HCT116 (cell line): ENCODE measurements at regions not wholly inside any gene's neighbourhood (a gene's known extent, or its start where the extent isn't known, plus 50 kb on each side); places are given as distances from the start of the nearest gene placed in this dataset.

Source experiments
- ATAC-seq: fragments of 200-7000 bp; cut with Tn5 transposase; 2 replicates; pipeline ENCODE4 v1.9.1; 2020; ENCODE audit warnings: mild to moderate bottlenecking, moderate library complexity
- BruUV-seq: library from RNA; stranded (reverse); fragments of 400-500 nt; replicated peaks from 2 replicates; lab custom pipeline; 2021; lab: Mats Ljungman, UMichigan
- CTCF ChIA-PET: fragments of 300-600 bp; sonication (Branson Sonifier 250); formaldehyde crosslinking; loops from one replicate; lab custom pipeline; 2021; ENCODE audit warnings: antibody characterized with exemption; lab: Charles Lee
- POLR2A ChIA-PET: fragments of 300-600, 350-600 bp; sonication (Branson Sonifier 250); formaldehyde crosslinking; loops from one replicate; lab custom pipeline; 2021; ENCODE audit warnings: antibody characterized with exemption; lab: Charles Lee
- RAD21 ChIA-PET, 2 experiments: fragments of 300-600 bp; sonication (Branson Sonifier 250); formaldehyde crosslinking; loops; one replicate each; lab custom pipeline; 2023; ENCODE audit warnings: low total read pairs in 2 of 2; ENCODE audit not compliant: uncharacterized antibody in 2 of 2, unreplicated experiment in 2 of 2, low non-redundant PET in 1 of 2; lab: Charles Lee
- DNase-seq: peaks from one replicate; pipeline ENCODE4 v3.0.0-alpha.2; 2010; ENCODE audit warnings: low read depth, low spot score
- H2AFZ ChIP-seq: fragments of 200-600 bp; shearing (Covaris generic), sonication (generic); 2 replicates; pipeline ENCODE4 v1.6.1; 2017; ENCODE audit warnings: low read depth, mixed run types, mixed read lengths, antibody characterized with exemption, low read length; ENCODE audit not compliant: poor library complexity, severe bottlenecking
- H3K27ac ChIP-seq: 2 replicates; pipeline ENCODE4 v1.5.1; 2012; ENCODE audit warnings: low read depth, low read length
- H3K27me3 ChIP-seq: fragments of 200-600 bp; sonication (generic); 2 replicates; pipeline ENCODE4 v1.6.1; 2016; ENCODE audit warnings: mixed run types, low read length, mixed read lengths; ENCODE audit not compliant: insufficient read depth
- H3K36me3 ChIP-seq, 2 experiments: fragments of 200-500 bp in 1 of 2; fragments of 200-600 bp in 1 of 2; sonication (Bioruptor generic) in 1 of 2; sonication (generic) in 1 of 2; 2 replicates each; pipeline versions ENCODE4 v1.5.1 to v1.6.1; 2014 to 2016; ENCODE audit warnings: low read length in 2 of 2, inconsistent platforms in 1 of 2, mixed read lengths in 1 of 2, mixed run types in 1 of 2; ENCODE audit not compliant: insufficient read depth in 2 of 2, control insufficient read depth in 1 of 2
- H3K4me1 ChIP-seq, 2 experiments: fragments of 200-600 bp in 1 of 2; sonication (generic) in 1 of 2; 2 replicates each; pipeline versions ENCODE4 v1.5.1 to v1.6.1; 2012 to 2017; ENCODE audit warnings: low read length in 2 of 2, inconsistent platforms in 1 of 2, mild to moderate bottlenecking in 1 of 2, mixed read lengths in 1 of 2, mixed run types in 1 of 2, moderate library complexity in 1 of 2; ENCODE audit not compliant: insufficient read depth in 2 of 2, control insufficient read depth in 1 of 2
- H3K4me2 ChIP-seq: fragments of 200-600 bp; sonication (generic); 2 replicates; pipeline ENCODE4 v1.6.1; 2017; ENCODE audit warnings: mixed run types, low read length, mixed read lengths
- H3K4me3 ChIP-seq, 2 experiments: fragments of 200-600 bp in 1 of 2; sonication (generic) in 1 of 2; replicated peaks in 1 of 2; 2 replicates each; pipeline ENCODE4 v1.5.1; 2011 to 2016; ENCODE audit warnings: low read length in 2 of 2, control low read depth in 1 of 2, low read depth in 1 of 2, mild to moderate bottlenecking in 1 of 2, mixed read lengths in 1 of 2, mixed run types in 1 of 2
- H3K79me2 ChIP-seq: fragments of 200-600 bp; sonication (generic); 2 replicates; pipeline ENCODE4 v1.6.1; 2017; ENCODE audit warnings: mild to moderate bottlenecking, mixed run types, low read length, moderate library complexity, mixed read lengths; ENCODE audit not compliant: insufficient read depth
- H3K9ac ChIP-seq: fragments of 200-600 bp; sonication (generic); 2 replicates; pipeline ENCODE4 v1.6.1; 2016; ENCODE audit warnings: low read length, mixed read lengths
- H3K9me2 ChIP-seq: fragments of 200-600 bp; sonication (generic), shearing (Covaris generic); 2 replicates; pipeline ENCODE4 v1.6.1; 2017; ENCODE audit warnings: mixed run types, mild to moderate bottlenecking, moderate library complexity; ENCODE audit not compliant: insufficient read depth
- H3K9me3 ChIP-seq, 2 experiments: fragments of 200-500 bp in 1 of 2; fragments of 200-600 bp in 1 of 2; sonication (Bioruptor generic) in 1 of 2; sonication (generic) in 1 of 2; 2 replicates each; pipeline ENCODE4 v1.6.1; 2014 to 2017; ENCODE audit warnings: low read length in 2 of 2, mixed read lengths in 2 of 2, inconsistent platforms in 1 of 2, low read depth in 1 of 2, mild to moderate bottlenecking in 1 of 2, mixed run types in 1 of 2, moderate library complexity in 1 of 2; ENCODE audit not compliant: control insufficient read depth in 1 of 2, insufficient read depth in 1 of 2
- H4K20me1 ChIP-seq: fragments of 200-600 bp; sonication (generic), shearing (Covaris generic); 2 replicates; pipeline ENCODE4 v1.6.1; 2017; ENCODE audit warnings: mixed run types, mild to moderate bottlenecking, moderate library complexity; ENCODE audit not compliant: insufficient read depth
- CEBPB ChIP-seq: IDR thresholded peaks from 2 replicates; pipeline ENCODE4 v1.6.1; 2012; ENCODE audit warnings: low read depth
- EGR1 ChIP-seq: IDR thresholded peaks from 2 replicates; pipeline ENCODE4 v1.6.1; 2012; ENCODE audit warnings: low read depth
- ELF1 ChIP-seq: IDR thresholded peaks from 2 replicates; pipeline ENCODE4 v1.6.1; 2012; ENCODE audit warnings: low read depth, borderline replicate concordance
- EZH2 ChIP-seq: fragments of 200-600 bp; sonication (generic); IDR thresholded peaks from 2 replicates; pipeline ENCODE4 v1.6.1; 2017; ENCODE audit warnings: antibody characterized with exemption, mixed run types
- EZH2phosphoT487 ChIP-seq: fragments of 200-600 bp; IDR thresholded peaks from 2 replicates; pipeline ENCODE4 v1.6.1; 2018; ENCODE audit warnings: antibody characterized with exemption, borderline replicate concordance
- FOSL1 ChIP-seq: IDR thresholded peaks from 2 replicates; pipeline ENCODE4 v1.6.1; 2012; ENCODE audit warnings: low read depth
- JUND ChIP-seq: IDR thresholded peaks from 2 replicates; pipeline ENCODE4 v1.6.1; 2012
- RAD21 ChIP-seq: IDR thresholded peaks from 2 replicates; pipeline ENCODE4 v1.6.1; 2012; ENCODE audit warnings: low read depth, mild to moderate bottlenecking
- SIN3A ChIP-seq: IDR thresholded peaks from 2 replicates; pipeline ENCODE4 v1.6.1; 2012; ENCODE audit warnings: low read depth
- SP1 ChIP-seq: IDR thresholded peaks from 2 replicates; pipeline ENCODE4 v1.6.1; 2012; ENCODE audit warnings: low read depth
- SRF ChIP-seq: IDR thresholded peaks from 2 replicates; pipeline ENCODE4 v1.6.1; 2012; ENCODE audit warnings: low read depth
- TCF7L2 ChIP-seq: IDR thresholded peaks from 2 replicates; pipeline ENCODE4 v1.7.0; 2011; ENCODE audit warnings: borderline replicate concordance, inconsistent platforms; ENCODE audit not compliant: insufficient read depth, insufficient read length; ENCODE audit errors: extremely low read depth
- YY1 ChIP-seq: IDR thresholded peaks from 2 replicates; pipeline ENCODE4 v1.6.1; 2011; ENCODE audit warnings: low read length, low read depth, moderate library complexity, mild to moderate bottlenecking; ENCODE audit not compliant: insufficient replicate concordance; ENCODE audit errors: extremely low read depth
- ZNF274 ChIP-seq: fragments of 200-500 bp; sonication (Bioruptor generic); IDR thresholded peaks from 2 replicates; pipeline ENCODE4 v1.6.1; 2014; ENCODE audit warnings: mild to moderate bottlenecking, low read depth, low read length, inconsistent platforms
- intact Hi-C: fragments of 100-400 bp; cut with micrococcal nuclease; formaldehyde crosslinking; loops from 2 replicates; pipeline ENCODE4 v1.10.0; 2022
- TF ChIP-seq, protein P1 (sequence below): IDR thresholded peaks from 2 replicates; pipeline ENCODE4 v1.6.1; 2011; ENCODE audit warnings: mild to moderate bottlenecking, low read length, moderate library complexity; ENCODE audit not compliant: insufficient replicate concordance; ENCODE audit errors: extremely low read depth
- TF ChIP-seq, protein P2 (sequence below): IDR thresholded peaks from 2 replicates; pipeline ENCODE4 v1.6.1; 2012
- TF ChIP-seq, protein P3 (sequence below): IDR thresholded peaks from 2 replicates; pipeline ENCODE4 v1.6.1; 2012; ENCODE audit warnings: low read depth

DNA sequence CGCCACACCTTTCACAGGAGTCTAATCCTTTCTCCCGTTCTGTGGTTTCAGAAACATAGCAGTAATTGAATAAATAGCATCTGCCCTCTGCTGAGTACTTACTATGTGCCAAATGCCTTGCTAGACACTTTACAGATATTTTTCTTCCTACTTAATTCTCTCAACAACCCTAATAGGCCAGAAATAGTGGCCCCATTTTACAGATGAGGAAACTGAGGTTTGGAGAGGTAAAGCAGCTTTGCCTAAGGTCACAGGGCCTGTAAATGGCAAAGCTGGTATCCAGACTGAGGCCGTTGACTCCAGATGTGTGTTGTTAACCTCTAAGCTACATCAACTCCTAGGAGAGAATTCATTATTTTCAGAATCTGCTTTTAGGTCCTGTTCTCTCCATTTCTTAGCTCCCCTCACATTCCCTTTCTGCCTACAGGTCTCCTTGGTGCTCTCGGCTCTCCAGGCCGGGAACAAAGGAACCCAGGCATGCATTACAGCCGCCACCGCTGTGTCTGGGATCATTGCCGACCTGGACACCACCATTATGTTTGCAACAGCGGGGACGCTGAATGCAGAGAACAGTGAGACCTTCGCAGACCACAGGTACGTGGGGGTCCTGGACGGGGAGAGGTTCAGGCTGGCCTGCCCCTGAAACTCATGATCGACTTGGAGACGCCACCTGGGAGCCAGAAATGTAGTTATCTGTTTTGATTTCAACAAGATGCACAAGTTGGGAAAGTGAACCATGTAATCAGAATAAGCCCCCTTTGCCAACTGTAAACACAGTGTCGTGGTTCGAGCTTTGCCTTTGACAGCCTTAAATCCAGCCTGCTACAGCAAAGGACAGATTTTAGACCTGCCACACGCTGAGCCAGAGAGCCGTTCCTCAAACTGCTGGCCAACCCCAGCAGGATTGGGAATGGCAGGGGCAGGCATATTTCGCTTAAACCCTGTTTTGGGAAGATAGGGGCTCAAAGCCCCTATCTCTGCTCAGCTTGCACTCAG, 246.5 kb upstream of the TPM1 start (continued):
- no peak for TF ChIP-seq JUND
- no peak for TF ChIP-seq EGR1
- TF ChIP-seq TCF7L2: no peak
- TF ChIP-seq SP1: no peak

DNA sequence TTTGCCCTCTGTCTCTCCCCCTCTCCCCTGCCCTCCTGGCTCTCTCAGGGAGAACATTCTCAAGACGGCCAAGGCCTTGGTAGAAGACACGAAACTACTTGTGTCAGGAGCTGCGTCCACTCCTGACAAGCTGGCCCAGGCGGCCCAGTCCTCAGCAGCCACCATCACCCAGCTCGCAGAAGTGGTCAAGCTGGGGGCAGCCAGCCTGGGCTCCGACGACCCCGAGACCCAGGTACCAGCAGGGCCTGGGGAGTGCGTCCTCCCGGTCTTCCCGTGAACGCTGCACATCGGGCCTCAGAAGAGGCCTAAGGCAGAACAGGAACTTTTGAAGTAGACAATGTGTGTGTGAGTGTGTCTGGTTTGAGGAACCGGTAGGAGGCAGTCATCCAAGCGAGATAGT, 245.4 kb upstream of the TPM1 start:
- POLR2A ChIA-PET: no interaction called here
- intact Hi-C loops: no loop called here
- RAD21 ChIA-PET: no interaction called here

More for the DNA sequence above, 245.4 kb upstream of the TPM1 start:
- no peak overlapping the region for H3K27ac ChIP-seq
- no peak for TF ChIP-seq SP1
- no peak for TF ChIP-seq EGR1
- TF ChIP-seq SRF: no peak
- TF ChIP-seq EZH2phosphoT487: no peak
- no peak for TF ChIP-seq TCF7L2
- TF ChIP-seq ZNF274: no peak
- no peak for TF ChIP-seq CEBPB
- TF ChIP-seq ELF1: no peak
- no peak for TF ChIP-seq FOSL1
- no peak for TF ChIP-seq JUND
- no peak for TF ChIP-seq YY1
- TF ChIP-seq SIN3A: no peak
- no peak for TF ChIP-seq EZH2
- no peak for TF ChIP-seq RAD21
- TF ChIP-seq, protein P1, sequence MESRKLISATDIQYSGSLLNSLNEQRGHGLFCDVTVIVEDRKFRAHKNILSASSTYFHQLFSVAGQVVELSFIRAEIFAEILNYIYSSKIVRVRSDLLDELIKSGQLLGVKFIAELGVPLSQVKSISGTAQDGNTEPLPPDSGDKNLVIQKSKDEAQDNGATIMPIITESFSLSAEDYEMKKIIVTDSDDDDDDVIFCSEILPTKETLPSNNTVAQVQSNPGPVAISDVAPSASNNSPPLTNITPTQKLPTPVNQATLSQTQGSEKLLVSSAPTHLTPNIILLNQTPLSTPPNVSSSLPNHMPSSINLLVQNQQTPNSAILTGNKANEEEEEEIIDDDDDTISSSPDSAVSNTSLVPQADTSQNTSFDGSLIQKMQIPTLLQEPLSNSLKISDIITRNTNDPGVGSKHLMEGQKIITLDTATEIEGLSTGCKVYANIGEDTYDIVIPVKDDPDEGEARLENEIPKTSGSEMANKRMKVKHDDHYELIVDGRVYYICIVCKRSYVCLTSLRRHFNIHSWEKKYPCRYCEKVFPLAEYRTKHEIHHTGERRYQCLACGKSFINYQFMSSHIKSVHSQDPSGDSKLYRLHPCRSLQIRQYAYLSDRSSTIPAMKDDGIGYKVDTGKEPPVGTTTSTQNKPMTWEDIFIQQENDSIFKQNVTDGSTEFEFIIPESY: no peak
- TF ChIP-seq, protein P2, sequence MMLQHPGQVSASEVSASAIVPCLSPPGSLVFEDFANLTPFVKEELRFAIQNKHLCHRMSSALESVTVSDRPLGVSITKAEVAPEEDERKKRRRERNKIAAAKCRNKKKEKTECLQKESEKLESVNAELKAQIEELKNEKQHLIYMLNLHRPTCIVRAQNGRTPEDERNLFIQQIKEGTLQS: no peak
- TF ChIP-seq, protein P3, sequence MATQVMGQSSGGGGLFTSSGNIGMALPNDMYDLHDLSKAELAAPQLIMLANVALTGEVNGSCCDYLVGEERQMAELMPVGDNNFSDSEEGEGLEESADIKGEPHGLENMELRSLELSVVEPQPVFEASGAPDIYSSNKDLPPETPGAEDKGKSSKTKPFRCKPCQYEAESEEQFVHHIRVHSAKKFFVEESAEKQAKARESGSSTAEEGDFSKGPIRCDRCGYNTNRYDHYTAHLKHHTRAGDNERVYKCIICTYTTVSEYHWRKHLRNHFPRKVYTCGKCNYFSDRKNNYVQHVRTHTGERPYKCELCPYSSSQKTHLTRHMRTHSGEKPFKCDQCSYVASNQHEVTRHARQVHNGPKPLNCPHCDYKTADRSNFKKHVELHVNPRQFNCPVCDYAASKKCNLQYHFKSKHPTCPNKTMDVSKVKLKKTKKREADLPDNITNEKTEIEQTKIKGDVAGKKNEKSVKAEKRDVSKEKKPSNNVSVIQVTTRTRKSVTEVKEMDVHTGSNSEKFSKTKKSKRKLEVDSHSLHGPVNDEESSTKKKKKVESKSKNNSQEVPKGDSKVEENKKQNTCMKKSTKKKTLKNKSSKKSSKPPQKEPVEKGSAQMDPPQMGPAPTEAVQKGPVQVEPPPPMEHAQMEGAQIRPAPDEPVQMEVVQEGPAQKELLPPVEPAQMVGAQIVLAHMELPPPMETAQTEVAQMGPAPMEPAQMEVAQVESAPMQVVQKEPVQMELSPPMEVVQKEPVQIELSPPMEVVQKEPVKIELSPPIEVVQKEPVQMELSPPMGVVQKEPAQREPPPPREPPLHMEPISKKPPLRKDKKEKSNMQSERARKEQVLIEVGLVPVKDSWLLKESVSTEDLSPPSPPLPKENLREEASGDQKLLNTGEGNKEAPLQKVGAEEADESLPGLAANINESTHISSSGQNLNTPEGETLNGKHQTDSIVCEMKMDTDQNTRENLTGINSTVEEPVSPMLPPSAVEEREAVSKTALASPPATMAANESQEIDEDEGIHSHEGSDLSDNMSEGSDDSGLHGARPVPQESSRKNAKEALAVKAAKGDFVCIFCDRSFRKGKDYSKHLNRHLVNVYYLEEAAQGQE: no peak
- no TSS peak for BruUV-seq
- H3K4me2 ChIP-seq: no peak overlapping the region
- no peaks in the 10 kb centered on the region for H3K9me3 ChIP-seq
- ATAC-seq: no peak
- H3K36me3 ChIP-seq: no peaks in the 10 kb centered on the region
- CTCF ChIA-PET: no interaction called here
- no peaks in the 10 kb centered on the region for H3K9me2 ChIP-seq
- no peak overlapping the region for H2AFZ ChIP-seq
- no peak overlapping the region for H3K9ac ChIP-seq
- no peaks in the 10 kb centered on the region for H4K20me1 ChIP-seq
- H3K27me3 ChIP-seq: no peaks in the 10 kb centered on the region
- no peak overlapping the region for H3K4me3 ChIP-seq
- no peak for DNase-seq
- no peaks in the 10 kb centered on the region for H3K4me1 ChIP-seq
- no peaks in the 10 kb centered on the region for H3K79me2 ChIP-seq
